ENCODE measurements at regions not wholly inside any gene's neighbourhood (a gene's known extent, or its start where the extent isn't known, plus 50 kb on each side); places are given as distances from the start of the nearest gene placed in this dataset.

- H3K27ac ChIP-seq (replicated peaks in 1 of 4), result no peak overlapping the region
- H3K4me3 ChIP-seq, result no peak overlapping the region
- no peaks in the 10 kb centered on the region for H3K36me3 ChIP-seq
- H3K27me3 ChIP-seq, result no peaks in the 10 kb centered on the region
- no peak for DNase-seq (ENCODE audit: extremely low spot score)
- intact Hi-C loops (cut with DNase I), result no loop called here
- WGBS, result 82% methylated on average over 1 of the region's 1 CpG
- H3K9me3 ChIP-seq, result no peaks in the 10 kb centered on the region
- no peak for TF ChIP-seq CTCF (IDR thresholded peaks at IDR 0.05)
- no peaks in the 10 kb centered on the region for H3K4me1 ChIP-seq
Observed at GRCh38 chr4:82076359-82076758, 297.4 kb downstream of the HNRNPD start.

- TF ChIP-seq EP300 (IDR thresholded peaks at IDR 0.05) (no peak), CTCF (IDR thresholded peaks at IDR 0.05) (no peak), POLR2AphosphoS5 (IDR thresholded peaks at IDR 0.05) (no peak), POLR2A (IDR thresholded peaks at IDR 0.05; ENCODE audit: low read depth) (no peak)
- no peaks in the 10 kb centered on the region for H3K4me1 ChIP-seq
- intact Hi-C loops (cut with DNase I), result no loop called here
Observed at GRCh38 chr4:82071951-82072350, 301.8 kb downstream of the HNRNPD start.

GRCh38 chr4:82069883-82070638 is 303.7 kb downstream of the HNRNPD start:
- H3K4me3 ChIP-seq, result no peak overlapping the region
- H3K36me3 ChIP-seq, result no peaks in the 10 kb centered on the region
- no peaks in the 10 kb centered on the region for H3K4me1 ChIP-seq
- TF ChIP-seq POLR2AphosphoS5 (IDR thresholded peaks at IDR 0.05) (no peak), EP300 (IDR thresholded peaks at IDR 0.05) (no peak), CTCF (IDR thresholded peaks at IDR 0.05) (no peak), POLR2A (IDR thresholded peaks at IDR 0.05; ENCODE audit: low read depth) (no peak)
- intact Hi-C loops (cut with DNase I), result no loop called here
- WGBS, result 68% methylated on average over 4 of the region's 4 CpGs
- no peak for DNase-seq (ENCODE audit: extremely low spot score)
- H3K27ac ChIP-seq (replicated peaks in 1 of 4), result no peak overlapping the region
- no peaks in the 10 kb centered on the region for H3K9me3 ChIP-seq
- H3K27me3 ChIP-seq, result no peaks in the 10 kb centered on the region

More at GRCh38 chr4:82071951-82072350, 301.8 kb downstream of the HNRNPD start:
- no peak overlapping the region for H3K27ac ChIP-seq (replicated peaks in 1 of 4)
- no peaks in the 10 kb centered on the region for H3K9me3 ChIP-seq
- DNase-seq (ENCODE audit: extremely low spot score), result no peak
- no peak overlapping the region for H3K4me3 ChIP-seq
- no peaks in the 10 kb centered on the region for H3K27me3 ChIP-seq
- no peaks in the 10 kb centered on the region for H3K36me3 ChIP-seq

- H3K27ac ChIP-seq (replicated peaks in 1 of 4), result no peak overlapping the region
- H3K36me3 ChIP-seq, result no peaks in the 10 kb centered on the region
- no peaks in the 10 kb centered on the region for H3K9me3 ChIP-seq
- intact Hi-C loops (cut with DNase I), result no loop called here
- no peaks in the 10 kb centered on the region for H3K4me1 ChIP-seq
- DNase-seq (ENCODE audit: extremely low spot score), result no peak
- TF ChIP-seq POLR2A (IDR thresholded peaks at IDR 0.05; ENCODE audit: low read depth) (no peak), CTCF (IDR thresholded peaks at IDR 0.05) (no peak), POLR2AphosphoS5 (IDR thresholded peaks at IDR 0.05) (no peak), EP300 (IDR thresholded peaks at IDR 0.05) (no peak)
- H3K4me3 ChIP-seq, result no peak overlapping the region
- H3K27me3 ChIP-seq, result no peaks in the 10 kb centered on the region
- WGBS, result 83% methylated on average over 1 of the region's 1 CpG
Observed at GRCh38 chr4:82063017-82063416, 310.8 kb downstream of the HNRNPD start.

GRCh38 chr4:82057990-82058544 is 315.7 kb downstream of the HNRNPD start:
- Histone ChIP-seq H3K4me1 (no peaks in the 10 kb centered on the region), H3K27ac (replicated peaks in 1 of 4) (no peak overlapping the region), H3K4me3 (no peak overlapping the region), H3K36me3 (no peaks in the 10 kb centered on the region), H3K27me3 (no peaks in the 10 kb centered on the region), H3K9me3 (no peaks in the 10 kb centered on the region)
- no peak for DNase-seq (ENCODE audit: extremely low spot score)
- no peak for TF ChIP-seq POLR2A (IDR thresholded peaks at IDR 0.05; ENCODE audit: low read depth)
- no peak for TF ChIP-seq POLR2AphosphoS5 (IDR thresholded peaks at IDR 0.05)
- no peak for TF ChIP-seq EP300 (IDR thresholded peaks at IDR 0.05)
- TF ChIP-seq CTCF (IDR thresholded peaks at IDR 0.05), result no peak
- intact Hi-C loops (cut with DNase I), result no loop called here
- 17% methylated on average over 1 of the region's 1 CpG for WGBS
